Ectodermal cell (in vitro differentiated cells): ENCODE measurements at regions not wholly inside any gene's neighbourhood (a gene's known extent, or its start where the extent isn't known, plus 50 kb on each side); places are given as distances from the start of the nearest gene placed in this dataset.
"Not testable (repeated sequence)": the region's sequence is repeated elsewhere in the genome, so short reads cannot be mapped to it uniquely, and the experiment has no call there.

Experiments used
- H3K27ac ChIP-seq: 2 replicates; pipeline ENCODE4 v1.7.0; 2013; ENCODE audit warnings: mild to moderate bottlenecking, low read depth, low read length; ENCODE audit not compliant: insufficient read depth, poor library complexity, severe bottlenecking
- H3K27me3 ChIP-seq: 2 replicates; pipeline ENCODE4 v1.7.0; 2013; ENCODE audit warnings: mild to moderate bottlenecking, low read length; ENCODE audit not compliant: insufficient read depth, control insufficient read depth, poor library complexity, severe bottlenecking
- H3K36me3 ChIP-seq: one replicate; pipeline ENCODE4 v1.7.0; 2013; ENCODE audit warnings: low read length; ENCODE audit not compliant: control insufficient read depth, insufficient read depth
- H3K4me1 ChIP-seq: one replicate; pipeline ENCODE4 v1.7.0; 2013; ENCODE audit warnings: low read length; ENCODE audit not compliant: control insufficient read depth, insufficient read depth
- H3K4me3 ChIP-seq: 2 replicates; pipeline ENCODE4 v1.7.0; 2013; ENCODE audit warnings: low read depth, low read length, control low read depth; ENCODE audit not compliant: insufficient read depth
- H3K9me3 ChIP-seq: 2 replicates; pipeline ENCODE4 v1.7.0; 2013; ENCODE audit warnings: mild to moderate bottlenecking, low read length, moderate library complexity; ENCODE audit not compliant: control insufficient read depth
- WGBS, 2 experiments: methylation state at CpG; one replicate each; pipeline ENCODE4 v1.1.7; 2013; ENCODE audit warnings: missing lambda C conversion rate in 2 of 2; 5-methylcytosine and 5-hydroxymethylcytosine counted together

GRCh38 chr15:20239186-20239585 lies 302.4 kb downstream of the GOLGA6L6 start:
- WGBS, 2 experiments, result 82 to 93% methylated on average over 3 to 4 of the region's 4 CpGs
- not testable (repeated sequence) for H3K27me3 ChIP-seq, H3K27ac ChIP-seq, H3K36me3 ChIP-seq, H3K4me1 ChIP-seq, H3K4me3 ChIP-seq
- peaks cover 10% of the 10 kb centered on the region for H3K9me3 ChIP-seq

GRCh38 chr15:20237256-20238020 lies 304.2 kb downstream of the GOLGA6L6 start:
- not testable (repeated sequence) for H3K36me3 ChIP-seq, H3K4me1 ChIP-seq, H3K27me3 ChIP-seq, H3K4me3 ChIP-seq, H3K27ac ChIP-seq
- 77 to 79% methylated on average over 13 of the region's 13 CpGs for WGBS, 2 experiments
- H3K9me3 ChIP-seq, result peaks cover 11% of the 10 kb centered on the region

- not testable (repeated sequence) for H3K36me3 ChIP-seq, H3K27me3 ChIP-seq, H3K4me1 ChIP-seq, H3K27ac ChIP-seq, H3K4me3 ChIP-seq
- 69 to 71% methylated on average over 6 of the region's 6 CpGs for WGBS, 2 experiments
- H3K9me3 ChIP-seq, result peaks cover 11% of the 10 kb centered on the region
Measured at GRCh38 chr15:20235728-20236127, 305.9 kb downstream of the GOLGA6L6 start.

DNA sequence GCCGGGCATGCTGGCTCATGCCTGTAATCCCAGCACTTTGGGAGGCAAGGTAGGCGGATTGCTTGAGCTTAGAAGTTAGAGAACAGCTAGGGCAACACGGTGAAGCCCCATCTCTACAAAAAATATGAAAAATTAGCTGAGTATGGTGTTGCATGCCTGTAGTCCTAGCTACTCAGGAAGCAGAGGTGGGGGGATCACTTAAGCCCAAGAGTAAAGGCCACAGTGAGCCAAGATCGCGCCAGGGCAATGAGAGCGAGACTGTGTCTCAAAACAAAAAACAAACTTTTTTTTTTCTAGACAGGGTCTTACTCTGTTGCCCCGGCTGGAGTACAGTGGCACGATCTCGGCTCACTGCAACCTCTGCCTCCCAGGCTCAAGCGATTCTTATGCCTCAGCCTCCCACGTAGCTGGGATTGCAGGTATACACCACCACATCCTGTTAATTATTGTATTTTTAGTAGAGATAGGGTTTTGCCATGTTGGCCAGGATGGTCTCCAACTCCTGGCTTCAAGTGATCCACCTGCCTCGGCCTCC lies 307.5 kb downstream of the GOLGA6L6 start:
- H3K27ac ChIP-seq, H3K27me3 ChIP-seq, H3K4me3 ChIP-seq, H3K4me1 ChIP-seq, H3K36me3 ChIP-seq: not testable (repeated sequence)
- H3K9me3 ChIP-seq, result peaks cover 11% of the 10 kb centered on the region
- 76 to 80% methylated on average over 12 of the region's 12 CpGs for WGBS, 2 experiments

GRCh38 chr15:20232457-20232856 lies 309.1 kb downstream of the GOLGA6L6 start:
- 65 to 68% methylated on average over 5 of the region's 5 CpGs for WGBS, 2 experiments
- not testable (repeated sequence) for H3K4me3 ChIP-seq, H3K36me3 ChIP-seq, H3K4me1 ChIP-seq, H3K27ac ChIP-seq, H3K27me3 ChIP-seq
- peaks cover 13% of the 10 kb centered on the region for H3K9me3 ChIP-seq

GRCh38 chr15:20230656-20231055 lies 310.9 kb downstream of the GOLGA6L6 start:
- H3K4me3 ChIP-seq, H3K27ac ChIP-seq, H3K36me3 ChIP-seq, H3K27me3 ChIP-seq, H3K4me1 ChIP-seq: not testable (repeated sequence)
- 75 to 80% methylated on average over 3 of the region's 3 CpGs for WGBS, 2 experiments
- peaks cover 18% of the 10 kb centered on the region for H3K9me3 ChIP-seq

GRCh38 chr15:20228791-20229190 lies 312.8 kb downstream of the GOLGA6L6 start:
- not testable (repeated sequence) for H3K4me1 ChIP-seq, H3K36me3 ChIP-seq, H3K4me3 ChIP-seq, H3K27me3 ChIP-seq, H3K27ac ChIP-seq
- 76 to 78% methylated on average over 8 of the region's 8 CpGs for WGBS, 2 experiments
- peaks cover 14% of the 10 kb centered on the region for H3K9me3 ChIP-seq

DNA sequence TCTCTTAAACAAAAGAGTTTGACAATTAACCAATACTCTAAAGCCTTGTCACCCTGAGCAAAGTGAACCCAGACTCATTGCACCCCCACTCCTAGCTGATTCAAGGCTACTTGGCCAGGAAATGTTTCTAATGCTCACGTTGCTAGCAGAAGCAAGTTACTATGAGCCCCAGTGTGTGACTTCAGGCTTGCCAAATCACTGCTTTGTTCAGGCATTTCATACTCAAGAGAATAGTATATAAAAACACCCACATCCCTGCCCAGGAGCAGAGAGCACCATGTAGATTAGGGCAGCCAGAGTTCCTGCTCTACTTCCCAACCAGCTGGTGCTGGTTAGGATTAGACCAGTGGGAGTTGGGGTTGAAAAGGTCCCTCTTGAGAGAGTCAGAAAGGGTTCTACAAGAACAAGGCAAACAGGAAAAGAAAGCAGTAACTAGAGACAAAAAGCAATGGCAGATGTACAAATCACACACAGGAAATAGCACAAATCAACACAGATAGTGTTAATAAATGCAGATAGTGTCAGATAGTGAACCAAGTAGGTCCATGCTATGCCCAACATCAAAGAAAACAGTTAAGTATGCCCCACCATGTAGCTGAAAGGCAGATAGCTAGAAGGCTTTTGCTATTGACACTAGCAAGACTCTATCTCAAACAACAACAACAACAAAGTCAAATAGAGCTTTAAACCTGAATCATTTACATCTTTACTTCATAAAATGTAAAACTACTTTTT lies 314.3 kb downstream of the GOLGA6L6 start:
- 55 to 58% methylated on average over 1 of the region's 1 CpG for WGBS, 2 experiments

DNA sequence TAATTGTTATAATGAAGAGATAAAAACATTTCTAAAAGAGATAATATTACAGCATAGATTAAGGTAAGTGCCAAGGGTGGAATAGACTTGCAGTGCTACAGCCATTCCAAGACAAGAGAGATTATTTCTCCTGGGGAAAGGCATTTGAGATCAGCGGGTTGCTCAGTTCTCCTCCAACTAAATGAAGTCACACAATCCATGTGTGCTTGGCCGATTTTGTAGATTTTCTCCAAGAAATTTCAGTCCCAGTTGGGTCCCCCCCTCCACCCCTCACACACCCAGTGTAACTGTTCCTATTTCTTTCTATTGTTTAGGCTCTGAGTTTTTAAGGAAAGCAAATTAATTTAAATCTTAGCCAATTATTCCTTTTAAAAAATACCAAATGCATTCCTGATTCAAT lies 315.1 kb downstream of the GOLGA6L6 start:
- peaks cover 14% of the 10 kb centered on the region for H3K9me3 ChIP-seq
- 73 to 100% methylated on average over 1 of the region's 2 CpGs for WGBS, 2 experiments
- not testable (repeated sequence) for H3K4me1 ChIP-seq, H3K36me3 ChIP-seq, H3K27ac ChIP-seq, H3K4me3 ChIP-seq, H3K27me3 ChIP-seq

More for the DNA sequence above, 314.3 kb downstream of the GOLGA6L6 start:
- H3K27me3 ChIP-seq, H3K4me3 ChIP-seq, H3K4me1 ChIP-seq, H3K27ac ChIP-seq, H3K36me3 ChIP-seq: not testable (repeated sequence)
- H3K9me3 ChIP-seq, result peaks cover 14% of the 10 kb centered on the region

- H3K9me3 ChIP-seq, result peaks cover 22% of the 10 kb centered on the region
- H3K27me3 ChIP-seq, H3K36me3 ChIP-seq, H3K4me3 ChIP-seq, H3K27ac ChIP-seq, H3K4me1 ChIP-seq: not testable (repeated sequence)
- 68 to 72% methylated on average over 3 to 4 of the region's 4 CpGs for WGBS, 2 experiments
Measured at GRCh38 chr15:20221063-20221462, 320.5 kb downstream of the GOLGA6L6 start.
